Liver (tissue), 3 donors: ENCODE measurements at regions not wholly inside any gene's neighbourhood (a gene's known extent, or its start where the extent isn't known, plus 50 kb on each side); places are given as distances from the start of the nearest gene placed in this dataset.

Experiments used
- CTCF ChIP-seq: fragments of 150-350 bp; IDR thresholded peaks from 2 replicates; pipeline ENCODE4 v1.5.1; 2017; ENCODE audit warnings: improper control_type of control experiment, low read depth, low read length; ENCODE audit not compliant: missing input control
- EGR1 ChIP-seq, 2 donors: IDR thresholded peaks; 2 replicates each; pipeline ENCODE4 v1.6.1; 2016 to 2018; ENCODE audit warnings: antibody characterized with exemption in 2 of 2, low read depth in 2 of 2
- FOXA1 ChIP-seq: IDR thresholded peaks from 2 replicates; pipeline ENCODE4 v1.6.1; 2016; ENCODE audit warnings: antibody characterized with exemption
- GABPA ChIP-seq, 2 donors: IDR thresholded peaks in 1 of 2; conservative IDR thresholded peaks in 1 of 2; 2 replicates each; pipeline ENCODE4 v1.6.1; 2016; ENCODE audit warnings: antibody characterized with exemption in 2 of 2, mild to moderate bottlenecking in 1 of 2, moderate library complexity in 1 of 2
- MAX ChIP-seq: IDR thresholded peaks from 2 replicates; pipeline ENCODE4 v1.6.1; 2016; ENCODE audit warnings: antibody characterized with exemption
- RAD21 ChIP-seq, 2 donors: IDR thresholded peaks; 2 replicates each; pipeline ENCODE4 v1.6.1; 2016; ENCODE audit warnings: antibody characterized with exemption in 2 of 2, mild to moderate bottlenecking in 2 of 2
- REST ChIP-seq: IDR thresholded peaks from 2 replicates; pipeline ENCODE4 v1.6.1; 2016; ENCODE audit warnings: antibody characterized with exemption, mild to moderate bottlenecking
- SP1 ChIP-seq: IDR thresholded peaks from 2 replicates; pipeline ENCODE4 v1.6.1; 2018; ENCODE audit warnings: antibody characterized with exemption, mild to moderate bottlenecking
- TAF1 ChIP-seq: conservative IDR thresholded peaks from 2 replicates; pipeline ENCODE4 v1.6.1; 2016; ENCODE audit warnings: antibody characterized with exemption, mild to moderate bottlenecking
- YY1 ChIP-seq: IDR thresholded peaks from 2 replicates; pipeline ENCODE4 v1.6.1; 2016; ENCODE audit warnings: antibody characterized with exemption, mild to moderate bottlenecking
- donor health status: healthy.
- donor health status: healthy.

GRCh38 chr7:142323706-142324105 lies 65.8 kb upstream of the PRSS58 start:
- no peak for TF ChIP-seq CTCF
- TF ChIP-seq GABPA (IDR thresholded peaks at IDR 0.05 in 1 of 2, conservative IDR thresholded peaks at IDR 0.05 in 1 of 2) = no peak
- TF ChIP-seq SP1 = no peak
- TF ChIP-seq YY1 = no peak
- no peak for TF ChIP-seq EGR1 (IDR thresholded peaks at IDR 0.05; ENCODE audit: low read depth in 2 of 2)
- TF ChIP-seq MAX = no peak
- TF ChIP-seq RAD21 (IDR thresholded peaks at IDR 0.05) = peak; percentile 10 to 20
- TF ChIP-seq TAF1 = no peak
- no peak for TF ChIP-seq REST
- no peak for TF ChIP-seq FOXA1
